ENCODE measurements at regions not wholly inside any gene's neighbourhood (a gene's known extent, or its start where the extent isn't known, plus 50 kb on each side); places are given as distances from the start of the nearest gene placed in this dataset.

DNA sequence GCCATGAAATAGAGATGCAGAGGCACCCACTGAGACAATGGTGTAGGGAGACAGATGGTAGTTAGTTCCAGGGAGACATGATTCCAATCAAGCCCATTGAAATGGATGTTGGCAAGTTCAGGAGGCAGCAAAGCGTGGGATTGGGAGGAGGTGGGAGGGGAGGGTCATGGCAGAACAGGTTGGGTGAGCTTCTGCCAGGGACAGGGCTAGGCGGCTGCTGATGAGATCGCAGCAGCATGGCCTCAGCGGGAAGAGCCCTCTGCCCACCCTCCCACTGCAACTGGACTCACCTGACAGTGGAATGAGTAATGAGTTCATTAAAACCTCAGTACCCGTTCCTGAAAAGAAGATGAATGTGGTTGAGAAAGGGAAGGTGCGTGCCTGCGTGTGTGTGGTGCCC lies 418.2 kb downstream of the CDK5RAP2 start (continued):
- TF ChIP-seq, protein P1, sequence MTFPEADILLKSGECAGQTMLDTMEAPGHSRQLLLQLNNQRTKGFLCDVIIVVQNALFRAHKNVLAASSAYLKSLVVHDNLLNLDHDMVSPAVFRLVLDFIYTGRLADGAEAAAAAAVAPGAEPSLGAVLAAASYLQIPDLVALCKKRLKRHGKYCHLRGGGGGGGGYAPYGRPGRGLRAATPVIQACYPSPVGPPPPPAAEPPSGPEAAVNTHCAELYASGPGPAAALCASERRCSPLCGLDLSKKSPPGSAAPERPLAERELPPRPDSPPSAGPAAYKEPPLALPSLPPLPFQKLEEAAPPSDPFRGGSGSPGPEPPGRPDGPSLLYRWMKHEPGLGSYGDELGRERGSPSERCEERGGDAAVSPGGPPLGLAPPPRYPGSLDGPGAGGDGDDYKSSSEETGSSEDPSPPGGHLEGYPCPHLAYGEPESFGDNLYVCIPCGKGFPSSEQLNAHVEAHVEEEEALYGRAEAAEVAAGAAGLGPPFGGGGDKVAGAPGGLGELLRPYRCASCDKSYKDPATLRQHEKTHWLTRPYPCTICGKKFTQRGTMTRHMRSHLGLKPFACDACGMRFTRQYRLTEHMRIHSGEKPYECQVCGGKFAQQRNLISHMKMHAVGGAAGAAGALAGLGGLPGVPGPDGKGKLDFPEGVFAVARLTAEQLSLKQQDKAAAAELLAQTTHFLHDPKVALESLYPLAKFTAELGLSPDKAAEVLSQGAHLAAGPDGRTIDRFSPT (tag by site-specific recombination; IDR thresholded peaks at IDR 0.05): no peak
- TF ChIP-seq ZNF626 (tag by site-specific recombination; IDR thresholded peaks at IDR 0.05) (no peak), ZNF175 (tag by site-specific recombination; IDR thresholded peaks at IDR 0.05) (no peak), ZNF514 (tag by site-specific recombination; IDR thresholded peaks at IDR 0.05) (no peak), ZNF426 (tag by site-specific recombination; IDR thresholded peaks at IDR 0.05) (no peak), TCF7L2 (IDR thresholded peaks at IDR 0.05; ENCODE audit: borderline replicate concordance, low read depth, low read length) (no peak)
- TF ChIP-seq, protein P2, sequence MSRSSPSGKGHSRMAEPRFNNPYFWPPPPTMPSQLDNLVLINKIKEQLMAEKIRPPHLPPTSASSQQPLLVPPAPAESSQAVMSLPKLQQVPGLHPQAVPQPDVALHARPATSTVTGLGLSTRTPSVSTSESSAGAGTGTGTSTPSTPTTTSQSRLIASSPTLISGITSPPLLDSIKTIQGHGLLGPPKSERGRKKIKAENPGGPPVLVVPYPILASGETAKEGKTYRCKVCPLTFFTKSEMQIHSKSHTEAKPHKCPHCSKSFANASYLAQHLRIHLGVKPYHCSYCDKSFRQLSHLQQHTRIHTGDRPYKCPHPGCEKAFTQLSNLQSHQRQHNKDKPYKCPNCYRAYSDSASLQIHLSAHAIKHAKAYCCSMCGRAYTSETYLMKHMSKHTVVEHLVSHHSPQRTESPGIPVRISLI (tag by site-specific recombination; IDR thresholded peaks at IDR 0.05): no peak

DNA sequence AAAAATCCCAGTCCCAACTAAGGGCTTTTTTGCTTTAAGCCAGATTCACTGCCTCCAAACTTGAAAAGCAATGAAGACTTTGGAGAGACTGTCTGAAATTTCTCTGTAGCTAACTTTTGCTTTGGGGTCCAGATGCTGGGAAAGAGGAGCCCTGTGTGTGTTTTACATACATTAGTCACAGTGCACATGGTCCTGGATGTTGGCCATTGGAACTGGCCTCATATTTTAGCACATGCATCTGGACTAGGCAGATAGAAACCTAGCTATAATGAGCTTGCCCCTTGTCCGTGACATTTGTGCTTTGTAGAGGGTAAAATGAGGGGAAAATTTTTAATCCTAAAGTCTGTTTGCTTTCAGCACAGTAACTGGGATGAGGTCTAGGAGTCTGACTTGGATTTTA lies 421.7 kb downstream of the CDK5RAP2 start:
- Histone ChIP-seq H3K4me1 (ENCODE audit: control insufficient read depth, insufficient read depth, low read length) (no peaks in the 10 kb centered on the region), H3K9me3 (ENCODE audit: control insufficient read depth, insufficient read depth, low read depth, low read length) (no peaks in the 10 kb centered on the region), H3K4me3 (ENCODE audit: low read depth, low read length) (no peak overlapping the region), H3K27ac (ENCODE audit: extremely low read depth, low read depth, low read length) (no peak overlapping the region), H3K36me3 (ENCODE audit: control insufficient read depth in 2 of 2, insufficient read depth in 1 of 2, low read length in 2 of 2) (no peaks in the 10 kb centered on the region)
- TF ChIP-seq GFI1B (tag by site-specific recombination; IDR thresholded peaks at IDR 0.05) (no peak), ZNF596 (tag by site-specific recombination; IDR thresholded peaks at IDR 0.05) (no peak), SETDB1 (IDR thresholded peaks at IDR 0.05; ENCODE audit: insufficient read length, low read length) (no peak)
- TF ChIP-seq, protein P3, sequence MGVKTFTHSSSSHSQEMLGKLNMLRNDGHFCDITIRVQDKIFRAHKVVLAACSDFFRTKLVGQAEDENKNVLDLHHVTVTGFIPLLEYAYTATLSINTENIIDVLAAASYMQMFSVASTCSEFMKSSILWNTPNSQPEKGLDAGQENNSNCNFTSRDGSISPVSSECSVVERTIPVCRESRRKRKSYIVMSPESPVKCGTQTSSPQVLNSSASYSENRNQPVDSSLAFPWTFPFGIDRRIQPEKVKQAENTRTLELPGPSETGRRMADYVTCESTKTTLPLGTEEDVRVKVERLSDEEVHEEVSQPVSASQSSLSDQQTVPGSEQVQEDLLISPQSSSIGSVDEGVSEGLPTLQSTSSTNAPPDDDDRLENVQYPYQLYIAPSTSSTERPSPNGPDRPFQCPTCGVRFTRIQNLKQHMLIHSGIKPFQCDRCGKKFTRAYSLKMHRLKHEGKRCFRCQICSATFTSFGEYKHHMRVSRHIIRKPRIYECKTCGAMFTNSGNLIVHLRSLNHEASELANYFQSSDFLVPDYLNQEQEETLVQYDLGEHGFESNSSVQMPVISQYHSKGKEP (tag by site-specific recombination; IDR thresholded peaks at IDR 0.05): no peak
- CTCF ChIA-PET: interaction anchor here (0.6 kb wide), 1 partner anchor 17 kb away, joined by 5 read pairs; no protein-coding TSS in a partner anchor
- POLR2A ChIA-PET: no interaction called here

DNA sequence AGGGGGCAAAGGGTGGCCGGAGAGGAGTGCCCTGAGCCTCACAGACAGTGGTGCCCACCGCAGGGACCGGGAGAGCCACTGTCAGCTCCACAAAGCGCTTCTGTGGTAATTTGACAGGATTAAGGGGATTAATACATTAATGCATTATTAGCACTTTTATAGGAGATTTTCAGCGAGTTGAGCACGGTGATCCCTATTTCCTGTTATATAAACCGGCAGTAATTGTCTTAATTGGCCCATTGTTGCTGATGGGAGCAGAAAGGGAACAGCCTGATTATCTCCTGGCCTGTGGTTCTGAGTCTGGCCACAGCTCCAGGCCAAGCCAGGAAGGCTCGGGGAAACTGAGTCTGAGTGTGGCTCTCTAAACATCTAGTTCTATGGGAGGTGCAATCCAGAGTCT lies 423.6 kb downstream of the CDK5RAP2 start:
- H3K9me3 ChIP-seq (ENCODE audit: control insufficient read depth, insufficient read depth, low read depth, low read length): no peaks in the 10 kb centered on the region
- CTCF ChIA-PET: no interaction called here
- H3K4me1 ChIP-seq (ENCODE audit: control insufficient read depth, insufficient read depth, low read length): no peaks in the 10 kb centered on the region
- no peaks in the 10 kb centered on the region for H3K36me3 ChIP-seq (ENCODE audit: control insufficient read depth in 2 of 2, insufficient read depth in 1 of 2, low read length in 2 of 2)
- no peak overlapping the region for H3K27ac ChIP-seq (ENCODE audit: extremely low read depth, low read depth, low read length)
- POLR2A ChIA-PET: no interaction called here
- H3K4me3 ChIP-seq (ENCODE audit: low read depth, low read length): no peak overlapping the region
- TF ChIP-seq, protein P4, sequence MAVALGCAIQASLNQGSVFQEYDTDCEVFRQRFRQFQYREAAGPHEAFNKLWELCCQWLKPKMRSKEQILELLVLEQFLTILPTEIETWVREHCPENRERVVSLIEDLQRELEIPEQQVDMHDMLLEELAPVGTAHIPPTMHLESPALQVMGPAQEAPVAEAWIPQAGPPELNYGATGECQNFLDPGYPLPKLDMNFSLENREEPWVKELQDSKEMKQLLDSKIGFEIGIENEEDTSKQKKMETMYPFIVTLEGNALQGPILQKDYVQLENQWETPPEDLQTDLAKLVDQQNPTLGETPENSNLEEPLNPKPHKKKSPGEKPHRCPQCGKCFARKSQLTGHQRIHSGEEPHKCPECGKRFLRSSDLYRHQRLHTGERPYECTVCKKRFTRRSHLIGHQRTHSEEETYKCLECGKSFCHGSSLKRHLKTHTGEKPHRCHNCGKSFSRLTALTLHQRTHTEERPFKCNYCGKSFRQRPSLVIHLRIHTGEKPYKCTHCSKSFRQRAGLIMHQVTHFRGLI (tag by site-specific recombination; IDR thresholded peaks at IDR 0.05): no peak
- TF ChIP-seq ZNF433 (tag by site-specific recombination; IDR thresholded peaks at IDR 0.05; ENCODE audit: low read depth) (no peak), GLIS2 (tag by site-specific recombination; IDR thresholded peaks at IDR 0.05) (no peak), ZNF132 (tag by site-specific recombination; IDR thresholded peaks at IDR 0.05; ENCODE audit: borderline replicate concordance) (no peak), KLF1 (tag by site-specific recombination; IDR thresholded peaks at IDR 0.05) (no peak), GFI1B (tag by site-specific recombination; IDR thresholded peaks at IDR 0.05) (no peak), ZNF830 (tag by site-specific recombination; IDR thresholded peaks at IDR 0.05; ENCODE audit: low read depth) (no peak), ZBTB8A (tag by site-specific recombination; IDR thresholded peaks at IDR 0.05) (no peak), ZNF658 (tag by site-specific recombination; IDR thresholded peaks at IDR 0.05) (no peak)
- TF ChIP-seq, protein P5, sequence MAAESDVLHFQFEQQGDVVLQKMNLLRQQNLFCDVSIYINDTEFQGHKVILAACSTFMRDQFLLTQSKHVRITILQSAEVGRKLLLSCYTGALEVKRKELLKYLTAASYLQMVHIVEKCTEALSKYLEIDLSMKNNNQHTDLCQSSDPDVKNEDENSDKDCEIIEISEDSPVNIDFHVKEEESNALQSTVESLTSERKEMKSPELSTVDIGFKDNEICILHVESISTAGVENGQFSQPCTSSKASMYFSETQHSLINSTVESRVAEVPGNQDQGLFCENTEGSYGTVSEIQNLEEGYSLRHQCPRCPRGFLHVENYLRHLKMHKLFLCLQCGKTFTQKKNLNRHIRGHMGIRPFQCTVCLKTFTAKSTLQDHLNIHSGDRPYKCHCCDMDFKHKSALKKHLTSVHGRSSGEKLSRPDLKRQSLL (tag by site-specific recombination; IDR thresholded peaks at IDR 0.05): no peak
- TF ChIP-seq, protein P6, sequence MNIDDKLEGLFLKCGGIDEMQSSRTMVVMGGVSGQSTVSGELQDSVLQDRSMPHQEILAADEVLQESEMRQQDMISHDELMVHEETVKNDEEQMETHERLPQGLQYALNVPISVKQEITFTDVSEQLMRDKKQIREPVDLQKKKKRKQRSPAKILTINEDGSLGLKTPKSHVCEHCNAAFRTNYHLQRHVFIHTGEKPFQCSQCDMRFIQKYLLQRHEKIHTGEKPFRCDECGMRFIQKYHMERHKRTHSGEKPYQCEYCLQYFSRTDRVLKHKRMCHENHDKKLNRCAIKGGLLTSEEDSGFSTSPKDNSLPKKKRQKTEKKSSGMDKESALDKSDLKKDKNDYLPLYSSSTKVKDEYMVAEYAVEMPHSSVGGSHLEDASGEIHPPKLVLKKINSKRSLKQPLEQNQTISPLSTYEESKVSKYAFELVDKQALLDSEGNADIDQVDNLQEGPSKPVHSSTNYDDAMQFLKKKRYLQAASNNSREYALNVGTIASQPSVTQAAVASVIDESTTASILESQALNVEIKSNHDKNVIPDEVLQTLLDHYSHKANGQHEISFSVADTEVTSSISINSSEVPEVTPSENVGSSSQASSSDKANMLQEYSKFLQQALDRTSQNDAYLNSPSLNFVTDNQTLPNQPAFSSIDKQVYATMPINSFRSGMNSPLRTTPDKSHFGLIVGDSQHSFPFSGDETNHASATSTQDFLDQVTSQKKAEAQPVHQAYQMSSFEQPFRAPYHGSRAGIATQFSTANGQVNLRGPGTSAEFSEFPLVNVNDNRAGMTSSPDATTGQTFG (tag by site-specific recombination; IDR thresholded peaks at IDR 0.05; ENCODE audit: borderline replicate concordance): no peak

Data from HEK293 (cell line).